Body of pancreas (tissue), 4 donors: ENCODE measurements at regions not wholly inside any gene's neighbourhood (a gene's known extent, or its start where the extent isn't known, plus 50 kb on each side); places are given as distances from the start of the nearest gene placed in this dataset.
"Not testable (repeated sequence)": the region's sequence is repeated elsewhere in the genome, so short reads cannot be mapped to it uniquely, and the experiment has no call there.

Experiments
- ATAC-seq: fragments of 150-250 bp; one replicate; pipeline ENCODE4 v1.9.1; 2016
- DNase-seq, 4 donors: peaks; one replicate each; pipeline ENCODE4 v3.0.0-alpha.2; 2019
- H3K27ac ChIP-seq, 4 donors: fragments of 200-600 bp; sonication (generic); 1 replicate in 3 of 4; 2 replicates in 1 of 4; pipeline versions ENCODE4 v1.5.1 to v1.6.1; 2016 to 2019; ENCODE audit warnings: mild to moderate bottlenecking in 1 of 4, mixed read lengths in 1 of 4, moderate library complexity in 1 of 4
- H3K27me3 ChIP-seq, 2 donors: fragments of 200-600 bp; sonication (generic); one replicate each; pipeline ENCODE4 v1.6.0; 2016; ENCODE audit warnings: mild to moderate bottlenecking in 1 of 2
- H3K36me3 ChIP-seq, 2 donors: fragments of 200-600 bp; sonication (generic); replicated peaks in 1 of 2; 2 replicates each; pipeline ENCODE4 v1.5.1; 2016; ENCODE audit warnings: low read depth in 2 of 2; ENCODE audit not compliant: insufficient read depth in 1 of 2
- H3K4me1 ChIP-seq: fragments of 200-600 bp; sonication (generic); one replicate; pipeline ENCODE4 v1.6.0; 2016
- H3K4me3 ChIP-seq, 2 donors: fragments of 200-600 bp; sonication (generic); 1 replicate in 1 of 2; 2 replicates in 1 of 2; pipeline ENCODE4 v1.5.1; 2016 to 2019
- H3K9me3 ChIP-seq, 3 donors: fragments of 200-600 bp; sonication (generic); 1 replicate in 2 of 3; 2 replicates in 1 of 3; pipeline ENCODE4 v1.5.1; 2016
- CTCF ChIP-seq, 7 experiments: fragments of 450-650 bp in 4 of 7; fragments of 200-600 bp in 3 of 7; sonication (generic) in 3 of 7; IDR thresholded peaks; one replicate each; pipeline ENCODE4 v1.5.1; 2016 to 2019; ENCODE audit warnings: antibody characterized with exemption in 7 of 7
- POLR2A ChIP-seq, 3 donors: fragments of 450-650 bp; IDR thresholded peaks; one replicate each; pipeline ENCODE4 v1.6.1; 2016; ENCODE audit warnings: antibody characterized with exemption in 3 of 3, mild to moderate bottlenecking in 2 of 3
- WGBS, 2 donors: methylation state at CpG; one replicate each; pipeline ENCODE4 v1.1.5; 2017; 5-methylcytosine and 5-hydroxymethylcytosine counted together
- intact Hi-C: fragments of 100-400 bp; cut with DNase I; formaldehyde crosslinking; loops from one replicate; pipeline ENCODE4 v1.15.1; 2023

- intact Hi-C loops = no loop called here
- Histone ChIP-seq H3K4me1 (peaks cover 4% of the 10 kb centered on the region), H3K27me3 (no peaks in the 10 kb centered on the region), H3K36me3 (no peaks in the 10 kb centered on the region), H3K4me3 (no peak overlapping the region), H3K27ac (no peak overlapping the region), H3K9me3 (no peaks in the 10 kb centered on the region)
- DNase-seq = no peak
- 68 to 80% methylated on average over 4 of the region's 4 CpGs for WGBS, 2 donors
- TF ChIP-seq CTCF (IDR thresholded peaks at IDR 0.05) = no peak
- no peak for TF ChIP-seq POLR2A (IDR thresholded peaks at IDR 0.05)
- ATAC-seq = no peak
Measured at GRCh38 chr2:175595139-175595538, 406.9 kb downstream of the LNPK start.

GRCh38 chr2:175593686-175594525 is 408.2 kb downstream of the LNPK start:
- not testable (repeated sequence) for ATAC-seq

GRCh38 chr2:175588213-175588612 is 406.7 kb upstream of the ATP5MC3 start:
- ATAC-seq, intact Hi-C loops: not testable (repeated sequence)

More at GRCh38 chr2:175593686-175594525, 408.2 kb downstream of the LNPK start:
- H3K27ac ChIP-seq, H3K9me3 ChIP-seq, intact Hi-C loops, H3K36me3 ChIP-seq, H3K4me3 ChIP-seq, DNase-seq, H3K4me1 ChIP-seq, H3K27me3 ChIP-seq: not testable (repeated sequence)
- WGBS, 2 donors = 63 to 82% methylated on average over 27 to 32 of the region's 32 CpGs

GRCh38 chr2:175585496-175585895 is 404.0 kb upstream of the ATP5MC3 start:
- no peaks in the 10 kb centered on the region for H3K36me3 ChIP-seq
- no peaks in the 10 kb centered on the region for H3K27me3 ChIP-seq
- H3K4me1 ChIP-seq = no peaks in the 10 kb centered on the region
- 92 to 95% methylated on average over 1 of the region's 1 CpG for WGBS, 2 donors
- DNase-seq (no peak), ATAC-seq (no peak)
- no peak for TF ChIP-seq CTCF (IDR thresholded peaks at IDR 0.05)
- no peak for TF ChIP-seq POLR2A (IDR thresholded peaks at IDR 0.05)
- no peak overlapping the region for H3K27ac ChIP-seq
- H3K9me3 ChIP-seq = no peaks in the 10 kb centered on the region
- intact Hi-C loops = no loop called here
- no peak overlapping the region for H3K4me3 ChIP-seq

More at GRCh38 chr2:175588213-175588612, 406.7 kb upstream of the ATP5MC3 start:
- not testable (repeated sequence) for DNase-seq, H3K27me3 ChIP-seq, H3K4me1 ChIP-seq, H3K27ac ChIP-seq, H3K4me3 ChIP-seq, H3K9me3 ChIP-seq, H3K36me3 ChIP-seq
- WGBS, 2 donors = 88 to 100% methylated on average over 1 of the region's 1 CpG

GRCh38 chr2:175580652-175581051 is 399.1 kb upstream of the ATP5MC3 start:
- DNase-seq (no peak), ATAC-seq (no peak)
- intact Hi-C loops = no loop called here
- no peak overlapping the region for H3K27ac ChIP-seq
- WGBS, 2 donors = 46 to 55% methylated on average over 1 of the region's 1 CpG
- no peak overlapping the region for H3K4me3 ChIP-seq
- no peaks in the 10 kb centered on the region for H3K9me3 ChIP-seq
- H3K36me3 ChIP-seq = no peaks in the 10 kb centered on the region
- H3K27me3 ChIP-seq = no peaks in the 10 kb centered on the region
- no peaks in the 10 kb centered on the region for H3K4me1 ChIP-seq
- no peak for TF ChIP-seq POLR2A (IDR thresholded peaks at IDR 0.05)
- no peak for TF ChIP-seq CTCF (IDR thresholded peaks at IDR 0.05)

- ATAC-seq (no peak), DNase-seq (no peak)
- Histone ChIP-seq H3K36me3 (no peaks in the 10 kb centered on the region), H3K27me3 (no peaks in the 10 kb centered on the region), H3K27ac (no peak overlapping the region), H3K4me1 (no peaks in the 10 kb centered on the region), H3K9me3 (no peaks in the 10 kb centered on the region), H3K4me3 (no peak overlapping the region)
- no peak for TF ChIP-seq POLR2A (IDR thresholded peaks at IDR 0.05)
- TF ChIP-seq CTCF (IDR thresholded peaks at IDR 0.05) = no peak
- intact Hi-C loops = no loop called here
- WGBS, 2 donors = 27 to 34% methylated on average over 1 of the region's 1 CpG
Measured at GRCh38 chr2:175579646-175580045, 398.1 kb upstream of the ATP5MC3 start.
